ENCODE measurements at regions not wholly inside any gene's neighbourhood (a gene's known extent, or its start where the extent isn't known, plus 50 kb on each side); places are given as distances from the start of the nearest gene placed in this dataset.

DNA sequence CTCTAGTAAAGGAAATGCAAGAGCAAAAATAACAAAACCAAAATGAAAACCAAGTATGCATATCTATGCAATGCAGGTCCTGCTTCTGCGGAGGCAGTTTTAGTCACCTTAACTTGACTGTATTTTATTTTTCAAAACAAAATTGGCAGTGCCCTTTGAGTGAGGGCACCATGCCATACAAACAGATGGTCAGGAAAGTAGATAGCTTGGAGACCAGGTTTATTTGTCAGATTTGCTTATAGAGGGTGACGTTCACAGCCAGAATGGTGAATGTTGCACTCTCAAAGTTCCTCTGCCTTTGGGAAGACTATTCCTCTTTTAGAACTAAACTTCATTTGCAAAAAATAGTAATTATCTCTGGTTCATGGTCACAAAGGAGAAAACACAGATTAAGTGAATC, 801.9 kb downstream of the ANKRD7 start:
- TF ChIP-seq ZFX (IDR thresholded peaks at IDR 0.05; ENCODE audit: borderline replicate concordance), result no peak
- TF ChIP-seq, protein P1, sequence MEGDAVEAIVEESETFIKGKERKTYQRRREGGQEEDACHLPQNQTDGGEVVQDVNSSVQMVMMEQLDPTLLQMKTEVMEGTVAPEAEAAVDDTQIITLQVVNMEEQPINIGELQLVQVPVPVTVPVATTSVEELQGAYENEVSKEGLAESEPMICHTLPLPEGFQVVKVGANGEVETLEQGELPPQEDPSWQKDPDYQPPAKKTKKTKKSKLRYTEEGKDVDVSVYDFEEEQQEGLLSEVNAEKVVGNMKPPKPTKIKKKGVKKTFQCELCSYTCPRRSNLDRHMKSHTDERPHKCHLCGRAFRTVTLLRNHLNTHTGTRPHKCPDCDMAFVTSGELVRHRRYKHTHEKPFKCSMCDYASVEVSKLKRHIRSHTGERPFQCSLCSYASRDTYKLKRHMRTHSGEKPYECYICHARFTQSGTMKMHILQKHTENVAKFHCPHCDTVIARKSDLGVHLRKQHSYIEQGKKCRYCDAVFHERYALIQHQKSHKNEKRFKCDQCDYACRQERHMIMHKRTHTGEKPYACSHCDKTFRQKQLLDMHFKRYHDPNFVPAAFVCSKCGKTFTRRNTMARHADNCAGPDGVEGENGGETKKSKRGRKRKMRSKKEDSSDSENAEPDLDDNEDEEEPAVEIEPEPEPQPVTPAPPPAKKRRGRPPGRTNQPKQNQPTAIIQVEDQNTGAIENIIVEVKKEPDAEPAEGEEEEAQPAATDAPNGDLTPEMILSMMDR (IDR thresholded peaks at IDR 0.05), result no peak

Measured in 22Rv1 (cell line).